ENCODE measurements at regions not wholly inside any gene's neighbourhood (a gene's known extent, or its start where the extent isn't known, plus 50 kb on each side); places are given as distances from the start of the nearest gene placed in this dataset.

DNA sequence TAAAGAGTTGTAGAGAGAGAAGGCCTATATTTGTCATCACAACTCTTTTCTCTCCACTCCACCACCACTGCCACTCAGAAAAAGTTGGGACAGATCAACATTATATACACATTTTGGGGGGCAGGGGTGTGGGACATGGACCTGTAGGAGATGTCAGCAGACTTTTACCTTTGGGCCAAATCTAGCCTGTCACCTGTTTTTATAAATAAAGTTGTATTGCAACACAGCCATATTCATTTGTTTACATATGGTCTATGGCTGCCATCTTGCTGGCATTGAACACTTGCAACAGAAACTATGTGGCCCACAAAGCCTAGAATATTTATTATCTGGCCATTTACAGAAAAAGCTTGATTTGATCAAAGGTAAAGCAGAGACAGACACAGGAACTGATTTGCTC, 250.7 kb downstream of the BTG1 start:
- Histone ChIP-seq H3K4me3 (ENCODE audit: control insufficient read depth in 1 of 2, extremely low read depth in 1 of 2, low read length in 1 of 2) (no peak overlapping the region), H3K36me3 (ENCODE audit: control insufficient read depth in 2 of 2, extremely low read depth in 1 of 2, insufficient read depth in 1 of 2, low read length in 1 of 2) (no peaks in the 10 kb centered on the region), H3K27ac (ENCODE audit: low read length) (no peak overlapping the region), H3K27me3 (replicated peaks in 1 of 2; ENCODE audit: control insufficient read depth in 2 of 2, extremely low read depth in 1 of 2, insufficient read depth in 2 of 2, low read length in 1 of 2) (no peaks in the 10 kb centered on the region), H3K9me3 (no peaks in the 10 kb centered on the region), H3K4me1 (ENCODE audit: control insufficient read depth in 1 of 2, extremely low read depth in 1 of 2, insufficient read depth in 2 of 2, low read length in 2 of 2) (no peaks in the 10 kb centered on the region)
- Mint-ChIP-seq H3K9me3 (peaks cover 5 to 6% (median 5%) of the 10 kb centered on the region in 3 donors), H3K4me3 (no peak overlapping the region), H3K27ac (no peak overlapping the region), H3K27me3 (no peaks in the 10 kb centered on the region), H3K36me3 (no peaks in the 10 kb centered on the region), H3K4me1 (peaks cover 3 to 11% (median 9%) of the 10 kb centered on the region in 3 donors)
- ChIA-PET POLR2A (no interaction called here), CTCF (no interaction called here)
- no peak for ATAC-seq (replicated peaks in 1 of 4)
- no peak for DNase-seq

DNA sequence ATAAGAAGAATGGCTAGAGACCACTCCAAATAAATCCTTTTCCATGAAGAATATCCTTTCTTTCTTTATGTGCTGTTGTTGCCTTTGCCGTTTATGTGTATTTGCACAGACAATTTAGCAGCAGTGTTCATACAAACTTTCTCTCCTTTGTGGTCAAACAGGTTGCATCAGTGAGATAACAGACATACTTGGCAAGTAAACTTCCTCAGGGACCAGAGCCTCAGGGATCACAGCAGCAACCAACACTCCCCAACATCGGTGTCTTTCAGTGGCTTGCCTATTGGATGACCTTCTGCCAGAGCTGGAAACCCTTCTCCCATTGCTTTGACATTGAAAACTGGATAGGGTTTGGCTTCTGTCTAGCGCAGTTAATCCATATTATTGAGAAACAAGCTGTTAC, 252.2 kb downstream of the BTG1 start:
- Mint-ChIP-seq H3K4me3 (no peak overlapping the region), H3K27me3 (no peaks in the 10 kb centered on the region), H3K4me1 (peaks cover 3 to 9% (median 7%) of the 10 kb centered on the region in 3 donors), H3K27ac (no peak overlapping the region), H3K36me3 (no peaks in the 10 kb centered on the region), H3K9me3 (peaks cover 5 to 6% (median 5%) of the 10 kb centered on the region in 3 donors)
- no peak overlapping the region for H3K4me3 ChIP-seq (ENCODE audit: control insufficient read depth in 1 of 2, extremely low read depth in 1 of 2, low read length in 1 of 2)
- POLR2A ChIA-PET, result interaction anchor here in 1 of 2 donors (0.6 kb wide), 1 partner anchor 103 kb away, joined by 3 read pairs; no protein-coding TSS in a partner anchor
- H3K27me3 ChIP-seq (replicated peaks in 1 of 2; ENCODE audit: control insufficient read depth in 2 of 2, extremely low read depth in 1 of 2, insufficient read depth in 2 of 2, low read length in 1 of 2), result no peaks in the 10 kb centered on the region
- no peaks in the 10 kb centered on the region for H3K4me1 ChIP-seq (ENCODE audit: control insufficient read depth in 1 of 2, extremely low read depth in 1 of 2, insufficient read depth in 2 of 2, low read length in 2 of 2)
- H3K9me3 ChIP-seq, result no peaks in the 10 kb centered on the region
- ATAC-seq (replicated peaks in 1 of 4), result no peak
- no peak overlapping the region for H3K27ac ChIP-seq (ENCODE audit: low read length)
- no peaks in the 10 kb centered on the region for H3K36me3 ChIP-seq (ENCODE audit: control insufficient read depth in 2 of 2, extremely low read depth in 1 of 2, insufficient read depth in 1 of 2, low read length in 1 of 2)
- CTCF ChIA-PET, result no interaction called here
- DNase-seq, result no peak
- WGBS (ENCODE audit: insufficient coverage), result 100% methylated on average over 1 of the region's 3 CpGs

DNA sequence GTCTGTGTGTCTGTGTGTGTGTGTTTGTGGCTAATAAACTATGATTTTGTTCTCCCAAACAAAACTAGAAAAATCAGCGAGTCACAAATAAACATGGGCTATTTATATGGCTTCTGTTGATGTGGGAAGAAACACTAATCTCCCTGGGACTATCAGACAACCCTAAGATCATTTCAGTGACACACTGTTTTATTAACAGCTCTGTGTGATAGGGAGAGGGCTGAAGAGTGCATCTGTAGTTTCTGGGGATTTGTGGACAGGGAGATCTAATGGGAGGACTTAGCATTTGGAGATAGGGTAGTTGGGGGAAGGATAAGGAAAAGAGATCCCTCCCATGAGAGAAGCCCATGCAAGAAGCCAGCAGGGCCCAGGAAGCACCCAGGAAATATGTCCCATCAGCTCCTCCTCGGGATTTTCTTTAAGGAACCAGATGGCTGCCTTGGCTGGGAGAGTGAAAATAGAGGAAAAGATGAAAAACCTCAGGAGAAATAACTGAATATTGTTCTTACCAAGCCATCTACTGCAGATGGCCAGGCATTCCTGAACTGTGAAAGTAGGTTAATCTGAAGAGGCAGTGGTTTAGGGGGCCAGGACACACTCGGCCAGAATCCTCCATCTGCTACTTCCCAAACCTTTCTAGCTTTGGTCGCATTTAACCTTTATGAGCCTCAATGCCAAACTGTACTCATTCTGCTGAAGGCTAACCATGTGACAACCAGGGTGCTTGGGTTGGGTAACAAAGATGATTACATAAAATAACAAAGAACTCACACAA, 253.4 kb downstream of the BTG1 start:
- Histone ChIP-seq H3K36me3 (ENCODE audit: control insufficient read depth in 2 of 2, extremely low read depth in 1 of 2, insufficient read depth in 1 of 2, low read length in 1 of 2) (no peaks in the 10 kb centered on the region), H3K9me3 (no peaks in the 10 kb centered on the region), H3K4me1 (ENCODE audit: control insufficient read depth in 1 of 2, extremely low read depth in 1 of 2, insufficient read depth in 2 of 2, low read length in 2 of 2) (no peaks in the 10 kb centered on the region), H3K27me3 (replicated peaks in 1 of 2; ENCODE audit: control insufficient read depth in 2 of 2, extremely low read depth in 1 of 2, insufficient read depth in 2 of 2, low read length in 1 of 2) (no peaks in the 10 kb centered on the region), H3K27ac (ENCODE audit: low read length) (no peak overlapping the region), H3K4me3 (ENCODE audit: control insufficient read depth in 1 of 2, extremely low read depth in 1 of 2, low read length in 1 of 2) (no peak overlapping the region)
- H3K9me3 Mint-ChIP-seq, result peaks cover 5 to 6% (median 5%) of the 10 kb centered on the region in 3 donors
- CTCF ChIA-PET, result interaction anchor here in 1 of 2 donors (0.6 kb wide), 1 partner anchor 79 kb away, joined by 3 read pairs; no protein-coding TSS in a partner anchor
- H3K27ac Mint-ChIP-seq, result peak overlapping the region in 1 of 2 donors; percentile 23
- WGBS (ENCODE audit: insufficient coverage), result no CpG with 5 or more reads among the region's 4 CpGs
- no peaks in the 10 kb centered on the region for H3K27me3 Mint-ChIP-seq
- H3K4me3 Mint-ChIP-seq, result no peak overlapping the region
- DNase-seq, result no peak
- POLR2A ChIA-PET, result no interaction called here
- no peaks in the 10 kb centered on the region for H3K36me3 Mint-ChIP-seq
- ATAC-seq (replicated peaks in 1 of 4), result no peak
- peaks cover 5 to 9% (median 9%) of the 10 kb centered on the region in 3 donors for H3K4me1 Mint-ChIP-seq

- H3K27ac Mint-ChIP-seq, result no peak overlapping the region
- H3K27me3 Mint-ChIP-seq, result no peaks in the 10 kb centered on the region
- no peak overlapping the region for H3K4me3 Mint-ChIP-seq
- CTCF ChIA-PET, result interaction anchor here in 1 of 2 donors (0.6 kb wide), 1 partner anchor 720 kb away, joined by 3 read pairs; no protein-coding TSS in a partner anchor
- peaks cover 5 to 9% (median 9%) of the 10 kb centered on the region in 3 donors for H3K4me1 Mint-ChIP-seq
- DNase-seq (no peak), ATAC-seq (replicated peaks in 1 of 4) (no peak)
- Histone ChIP-seq H3K4me1 (ENCODE audit: control insufficient read depth in 1 of 2, extremely low read depth in 1 of 2, insufficient read depth in 2 of 2, low read length in 2 of 2) (no peaks in the 10 kb centered on the region), H3K9me3 (no peaks in the 10 kb centered on the region), H3K27me3 (replicated peaks in 1 of 2; ENCODE audit: control insufficient read depth in 2 of 2, extremely low read depth in 1 of 2, insufficient read depth in 2 of 2, low read length in 1 of 2) (no peaks in the 10 kb centered on the region), H3K36me3 (ENCODE audit: control insufficient read depth in 2 of 2, extremely low read depth in 1 of 2, insufficient read depth in 1 of 2, low read length in 1 of 2) (no peaks in the 10 kb centered on the region), H3K27ac (ENCODE audit: low read length) (no peak overlapping the region), H3K4me3 (ENCODE audit: control insufficient read depth in 1 of 2, extremely low read depth in 1 of 2, low read length in 1 of 2) (no peak overlapping the region)
- WGBS (ENCODE audit: insufficient coverage), result no CpG with 5 or more reads among the region's 1 CpG
- no peaks in the 10 kb centered on the region for H3K36me3 Mint-ChIP-seq
- no peaks in the 10 kb centered on the region for H3K9me3 Mint-ChIP-seq
- POLR2A ChIA-PET, result interaction anchor here in 1 of 2 donors (0.6 to 0.7 kb wide), 2 partner anchors 92 kb away, joined by 3 read pairs; no protein-coding TSS in a partner anchor
Observed at GRCh38 chr12:91890742-91891141, 254.9 kb downstream of the BTG1 start.

DNA sequence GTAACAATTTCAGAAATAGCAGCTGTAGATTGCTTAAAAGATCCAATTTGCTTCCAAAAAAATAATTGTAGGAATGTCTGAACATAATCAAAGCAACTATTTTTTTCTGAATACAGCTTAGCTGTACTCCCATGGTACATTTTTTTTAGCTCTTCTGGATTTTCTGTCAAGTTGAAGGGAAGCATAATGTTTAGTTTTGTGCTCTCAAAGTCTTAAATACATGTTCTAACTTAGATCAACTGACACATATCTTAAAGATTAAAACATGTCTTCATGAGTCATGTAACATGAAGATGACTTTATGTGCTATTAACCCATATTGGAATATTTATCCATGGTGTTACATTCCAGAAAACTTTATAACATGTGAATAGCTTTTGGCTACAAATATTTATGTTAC, 255.7 kb downstream of the BTG1 start:
- Mint-ChIP-seq H3K9me3 (no peaks in the 10 kb centered on the region), H3K36me3 (no peaks in the 10 kb centered on the region), H3K4me3 (no peak overlapping the region), H3K4me1 (peaks cover 5 to 9% (median 9%) of the 10 kb centered on the region in 3 donors), H3K27me3 (no peaks in the 10 kb centered on the region), H3K27ac (no peak overlapping the region)
- Histone ChIP-seq H3K4me3 (ENCODE audit: control insufficient read depth in 1 of 2, extremely low read depth in 1 of 2, low read length in 1 of 2) (no peak overlapping the region), H3K9me3 (no peaks in the 10 kb centered on the region), H3K4me1 (ENCODE audit: control insufficient read depth in 1 of 2, extremely low read depth in 1 of 2, insufficient read depth in 2 of 2, low read length in 2 of 2) (no peaks in the 10 kb centered on the region), H3K36me3 (ENCODE audit: control insufficient read depth in 2 of 2, extremely low read depth in 1 of 2, insufficient read depth in 1 of 2, low read length in 1 of 2) (no peaks in the 10 kb centered on the region), H3K27me3 (replicated peaks in 1 of 2; ENCODE audit: control insufficient read depth in 2 of 2, extremely low read depth in 1 of 2, insufficient read depth in 2 of 2, low read length in 1 of 2) (no peaks in the 10 kb centered on the region), H3K27ac (ENCODE audit: low read length) (no peak overlapping the region)
- ATAC-seq (replicated peaks in 1 of 4), result no peak
- no peak for DNase-seq
- POLR2A ChIA-PET, result interaction anchor here in 1 of 2 donors (0.6 kb wide), 1 partner anchor 93 kb away, joined by 3 read pairs; no protein-coding TSS in a partner anchor
- CTCF ChIA-PET, result interaction anchor here in 1 of 2 donors (0.7 kb wide), 1 partner anchor 37 kb away, joined by 3 read pairs; no protein-coding TSS in a partner anchor

GRCh38 chr12:91889059-91889458, 256.6 kb downstream of the BTG1 start:
- ATAC-seq (replicated peaks in 1 of 4) (no peak), DNase-seq (no peak)
- POLR2A ChIA-PET, result interaction anchor here in 1 of 2 donors (1.3 kb wide), 1 partner anchor 26 kb away, joined by 3 read pairs; no protein-coding TSS in a partner anchor
- Mint-ChIP-seq H3K4me1 (peaks cover 8 to 12% (median 9%) of the 10 kb centered on the region in 3 donors), H3K4me3 (no peak overlapping the region), H3K36me3 (no peaks in the 10 kb centered on the region), H3K9me3 (no peaks in the 10 kb centered on the region), H3K27ac (no peak overlapping the region), H3K27me3 (no peaks in the 10 kb centered on the region)
- H3K4me1 ChIP-seq (ENCODE audit: control insufficient read depth in 1 of 2, extremely low read depth in 1 of 2, insufficient read depth in 2 of 2, low read length in 2 of 2), result no peaks in the 10 kb centered on the region
- no peak overlapping the region for H3K27ac ChIP-seq (ENCODE audit: low read length)
- no peaks in the 10 kb centered on the region for H3K9me3 ChIP-seq
- WGBS (ENCODE audit: insufficient coverage), result no CpG with 5 or more reads among the region's 2 CpGs
- no peaks in the 10 kb centered on the region for H3K36me3 ChIP-seq (ENCODE audit: control insufficient read depth in 2 of 2, extremely low read depth in 1 of 2, insufficient read depth in 1 of 2, low read length in 1 of 2)
- H3K4me3 ChIP-seq (ENCODE audit: control insufficient read depth in 1 of 2, extremely low read depth in 1 of 2, low read length in 1 of 2), result no peak overlapping the region
- no peaks in the 10 kb centered on the region for H3K27me3 ChIP-seq (replicated peaks in 1 of 2; ENCODE audit: control insufficient read depth in 2 of 2, extremely low read depth in 1 of 2, insufficient read depth in 2 of 2, low read length in 1 of 2)
- CTCF ChIA-PET, result interaction anchor here in 1 of 2 donors (2.7 kb wide), 1 partner anchor 77 kb away, joined by 9 read pairs; no protein-coding TSS in a partner anchor

Measured in T-cell (primary cell).